Naive thymus-derived CD4-positive, alpha-beta T cell (primary cell): ENCODE measurements at regions not wholly inside any gene's neighbourhood (a gene's known extent, or its start where the extent isn't known, plus 50 kb on each side); places are given as distances from the start of the nearest gene placed in this dataset.
"Not testable (repeated sequence)": the region's sequence is repeated elsewhere in the genome, so short reads cannot be mapped to it uniquely, and the experiment has no call there.

ENCODE experiments used
- ATAC-seq: fragments of 150-1000 bp; cut with Tn5 transposase; 2 replicates; pipeline ENCODE4 v1.10.0; 2021; ENCODE audit warnings: mild to moderate bottlenecking, moderate library complexity
- CTCF ChIA-PET: fragments of 350-600 bp; sonication (Branson Sonifier 250); formaldehyde crosslinking; loops from one replicate; lab custom pipeline; 2021; ENCODE audit warnings: antibody characterized with exemption; lab: Charles Lee
- POLR2A ChIA-PET: fragments of 350-600 bp; sonication (Branson Sonifier 250); formaldehyde crosslinking; loops from one replicate; lab custom pipeline; 2021; ENCODE audit warnings: antibody characterized with exemption, inconsistent platforms; lab: Charles Lee
- DNase-seq, 9 donors: peaks; one replicate each; pipeline versions ENCODE4 v3.0.0 to v3.0.0-alpha.2; 2020 to 2022; ENCODE audit warnings: mixed read lengths in 1 of 9
- H3K27ac ChIP-seq: one replicate; pipeline ENCODE4 v1.7.0; 2013; ENCODE audit warnings: mild to moderate bottlenecking, low read depth, low read length, moderate library complexity
- H3K27me3 ChIP-seq, 2 donors: one replicate each; pipeline ENCODE4 v1.7.0; 2013; ENCODE audit warnings: low read length in 2 of 2, mild to moderate bottlenecking in 2 of 2, moderate library complexity in 2 of 2; ENCODE audit not compliant: control insufficient read depth in 2 of 2, insufficient read depth in 2 of 2
- H3K36me3 ChIP-seq, 3 experiments: 1 replicate in 2 of 3; 2 replicates in 1 of 3; pipeline ENCODE4 v1.7.0; 2013; ENCODE audit warnings: low read length in 3 of 3, mild to moderate bottlenecking in 3 of 3, moderate library complexity in 1 of 3; ENCODE audit not compliant: insufficient read depth in 3 of 3, control insufficient read depth in 2 of 3
- H3K4me1 ChIP-seq, 2 donors: one replicate each; pipeline ENCODE4 v1.7.0; 2013; ENCODE audit warnings: low read length in 2 of 2, mild to moderate bottlenecking in 2 of 2, moderate library complexity in 1 of 2; ENCODE audit not compliant: control insufficient read depth in 2 of 2, insufficient read depth in 2 of 2
- H3K4me3 ChIP-seq: 2 replicates; pipeline ENCODE4 v1.7.0; 2013; ENCODE audit warnings: mild to moderate bottlenecking, low read length
- H3K9me3 ChIP-seq, 3 experiments: 1 replicate in 2 of 3; 2 replicates in 1 of 3; pipeline ENCODE4 v1.7.0; 2013; ENCODE audit warnings: low read length in 3 of 3; ENCODE audit not compliant: control insufficient read depth in 2 of 3
- H3K27ac Mint-ChIP-seq, 9 donors: one replicate each; pipeline ENCODE4 v1.8.0; 2020 to 2022; ENCODE audit warnings: mixed read lengths in 9 of 9, mild to moderate bottlenecking in 8 of 9, moderate library complexity in 5 of 9, inconsistent platforms in 2 of 9
- H3K27me3 Mint-ChIP-seq, 5 donors: one replicate each; pipeline ENCODE4 v1.8.0; 2021 to 2022; ENCODE audit warnings: mixed read lengths in 5 of 5, mild to moderate bottlenecking in 1 of 5
- H3K36me3 Mint-ChIP-seq, 5 donors: one replicate each; pipeline ENCODE4 v1.8.0; 2020 to 2022; ENCODE audit warnings: mixed read lengths in 5 of 5, mild to moderate bottlenecking in 3 of 5, inconsistent platforms in 1 of 5
- H3K4me1 Mint-ChIP-seq, 7 donors: one replicate each; pipeline ENCODE4 v1.8.0; 2020 to 2022; ENCODE audit warnings: mixed read lengths in 7 of 7, mild to moderate bottlenecking in 3 of 7, inconsistent platforms in 1 of 7
- H3K4me3 Mint-ChIP-seq, 10 donors: one replicate each; pipeline ENCODE4 v1.8.0; 2020 to 2022; ENCODE audit warnings: mild to moderate bottlenecking in 10 of 10, mixed read lengths in 10 of 10, moderate library complexity in 6 of 10, inconsistent platforms in 2 of 10
- H3K9me3 Mint-ChIP-seq, 11 donors: one replicate each; pipeline ENCODE4 v1.8.0; 2020 to 2022; ENCODE audit warnings: mixed read lengths in 11 of 11, mild to moderate bottlenecking in 4 of 11, inconsistent platforms in 1 of 11, moderate library complexity in 1 of 11
- intact Hi-C, 2 donors: fragments of 100-400 bp; cut with micrococcal nuclease; formaldehyde crosslinking; loops; one replicate each; pipeline ENCODE4 v1.15.1; 2023

- H3K27ac Mint-ChIP-seq, result peak overlapping the region in 1 of 9 donors; percentile 67
- ChIA-PET CTCF (no interaction called here), POLR2A (no interaction called here)
- no peak overlapping the region for H3K4me3 Mint-ChIP-seq
- H3K9me3 ChIP-seq, result no peaks in the 10 kb centered on the region
- H3K36me3 ChIP-seq, result peaks cover 0 to 9% (median 0%) of the 10 kb centered on the region in 3 experiments
- no peak overlapping the region for H3K27ac ChIP-seq
- intact Hi-C loops, result no loop called here
- ATAC-seq, result no peak
- H3K27me3 Mint-ChIP-seq, result no peaks in the 10 kb centered on the region
- H3K36me3 Mint-ChIP-seq, result peaks cover 11 to 57% (median 38%) of the 10 kb centered on the region in 5 donors
- H3K27me3 ChIP-seq, result no peaks in the 10 kb centered on the region
- peaks cover 0 to 9% (median 0%) of the 10 kb centered on the region in 11 donors for H3K9me3 Mint-ChIP-seq
- DNase-seq, result no peak
- no peaks in the 10 kb centered on the region for H3K4me1 ChIP-seq
- H3K4me1 Mint-ChIP-seq, result peaks cover under 1 to 46% (median 36%) of the 10 kb centered on the region in 7 donors
- H3K4me3 ChIP-seq, result no peak overlapping the region
These were observed 52.0 kb downstream of the PRORP start for GRCh38 chr14:35174342-35174741.

- H3K4me3 Mint-ChIP-seq, result peak overlapping the region in 3 of 10 donors; percentile 37 to 64 (median 48)
- H3K9me3 ChIP-seq, result no peaks in the 10 kb centered on the region
- intact Hi-C loops, result no loop called here
- peaks cover 0 to 4% (median 0%) of the 10 kb centered on the region in 3 experiments for H3K36me3 ChIP-seq
- H3K4me1 ChIP-seq, result no peaks in the 10 kb centered on the region
- H3K27ac Mint-ChIP-seq, result peak overlapping the region in 1 of 9 donors; percentile 45
- peaks cover 0 to 31% (median 24%) of the 10 kb centered on the region in 7 donors for H3K4me1 Mint-ChIP-seq
- ChIA-PET CTCF (no interaction called here), POLR2A (no interaction called here)
- ATAC-seq (no peak), DNase-seq (no peak)
- H3K27ac ChIP-seq, result no peak overlapping the region
- H3K27me3 ChIP-seq, result no peaks in the 10 kb centered on the region
- H3K27me3 Mint-ChIP-seq, result no peaks in the 10 kb centered on the region
- peaks cover 0 to 5% (median 0%) of the 10 kb centered on the region in 11 donors for H3K9me3 Mint-ChIP-seq
- peaks cover 0 to 38% (median 16%) of the 10 kb centered on the region in 5 donors for H3K36me3 Mint-ChIP-seq
- H3K4me3 ChIP-seq, result no peak overlapping the region
These were observed 57.8 kb downstream of the PRORP start for GRCh38 chr14:35180179-35180578.

- POLR2A ChIA-PET, H3K27me3 Mint-ChIP-seq, H3K4me3 Mint-ChIP-seq, H3K4me1 Mint-ChIP-seq, CTCF ChIA-PET, H3K27me3 ChIP-seq, intact Hi-C loops, H3K9me3 ChIP-seq, H3K4me1 ChIP-seq, H3K27ac ChIP-seq, H3K9me3 Mint-ChIP-seq, DNase-seq, ATAC-seq, H3K36me3 ChIP-seq, H3K4me3 ChIP-seq: not testable (repeated sequence)
- Mint-ChIP-seq H3K27ac (peak overlapping the region in 1 of 9 donors; percentile 32), H3K36me3 (peaks cover 0 to 40% (median 22%) of the 10 kb centered on the region in 5 donors)
These were observed 62.5 kb downstream of the PRORP start for GRCh38 chr14:35184891-35185290.

- Mint-ChIP-seq H3K27me3 (no peaks in the 10 kb centered on the region), H3K4me1 (peaks cover 0 to 10% (median 4%) of the 10 kb centered on the region in 7 donors), H3K4me3 (no peak overlapping the region), H3K36me3 (peaks cover 16 to 53% (median 41%) of the 10 kb centered on the region in 5 donors), H3K27ac (no peak overlapping the region), H3K9me3 (peaks cover 0 to 6% (median 0%) of the 10 kb centered on the region in 11 donors)
- H3K27me3 ChIP-seq, result no peaks in the 10 kb centered on the region
- CTCF ChIA-PET, result no interaction called here
- no peak for ATAC-seq
- H3K4me3 ChIP-seq, result no peak overlapping the region
- DNase-seq, result no peak
- POLR2A ChIA-PET, result interaction anchor here (0.7 kb wide), 2 partner anchors 49 to 494 kb away, joined by 4 to 6 read pairs; no protein-coding TSS in a partner anchor
- intact Hi-C loops, result no loop called here
- no peak overlapping the region for H3K27ac ChIP-seq
- no peaks in the 10 kb centered on the region for H3K9me3 ChIP-seq
- peaks cover 0 to 3% (median 0%) of the 10 kb centered on the region in 3 experiments for H3K36me3 ChIP-seq
- H3K4me1 ChIP-seq, result no peaks in the 10 kb centered on the region
These were observed 67.1 kb downstream of the PRORP start for GRCh38 chr14:35189422-35189821.

GRCh38 chr14:35193161-35193560 lies 70.8 kb downstream of the PRORP start:
- CTCF ChIA-PET, result no interaction called here
- Histone ChIP-seq H3K36me3 (no peaks in the 10 kb centered on the region), H3K27ac (no peak overlapping the region), H3K4me1 (peaks cover 0 to 5% of the 10 kb centered on the region in 2 donors), H3K27me3 (no peaks in the 10 kb centered on the region), H3K9me3 (no peaks in the 10 kb centered on the region), H3K4me3 (no peak overlapping the region)
- intact Hi-C loops, result no loop called here
- H3K4me3 Mint-ChIP-seq, result no peak overlapping the region
- peaks cover 4 to 21% (median 14%) of the 10 kb centered on the region in 7 donors for H3K4me1 Mint-ChIP-seq
- peaks cover 0 to 6% (median 0%) of the 10 kb centered on the region in 11 donors for H3K9me3 Mint-ChIP-seq
- peak overlapping the region in 1 of 9 donors; percentile 67 for H3K27ac Mint-ChIP-seq
- DNase-seq (no peak), ATAC-seq (no peak)
- peaks cover 16 to 36% (median 30%) of the 10 kb centered on the region in 5 donors for H3K36me3 Mint-ChIP-seq
- POLR2A ChIA-PET, result no interaction called here
- H3K27me3 Mint-ChIP-seq, result no peaks in the 10 kb centered on the region

- ATAC-seq, H3K27me3 Mint-ChIP-seq, H3K27me3 ChIP-seq, POLR2A ChIA-PET, H3K4me1 ChIP-seq, H3K4me3 Mint-ChIP-seq, H3K9me3 ChIP-seq, intact Hi-C loops, H3K4me3 ChIP-seq, H3K27ac ChIP-seq, DNase-seq, H3K36me3 ChIP-seq, H3K9me3 Mint-ChIP-seq: not testable (repeated sequence)
- Mint-ChIP-seq H3K27ac (peak overlapping the region in 1 of 9 donors; percentile 54), H3K4me1 (peaks cover 4 to 21% (median 14%) of the 10 kb centered on the region in 7 donors), H3K36me3 (peaks cover 16 to 36% (median 30%) of the 10 kb centered on the region in 5 donors)
- CTCF ChIA-PET, result interaction anchor here (0.6 kb wide), 1 partner anchor 223 kb away, joined by 3 read pairs; no protein-coding TSS in a partner anchor
These were observed 71.8 kb downstream of the PRORP start for GRCh38 chr14:35194183-35194582.

GRCh38 chr14:35196571-35196970 lies 74.2 kb downstream of the PRORP start:
- Histone ChIP-seq H3K4me3 (no peak overlapping the region), H3K27ac (no peak overlapping the region), H3K27me3 (no peaks in the 10 kb centered on the region), H3K36me3 (no peaks in the 10 kb centered on the region), H3K9me3 (no peaks in the 10 kb centered on the region), H3K4me1 (peaks cover 0 to 5% of the 10 kb centered on the region in 2 donors)
- Mint-ChIP-seq H3K27me3 (no peaks in the 10 kb centered on the region), H3K27ac (peak overlapping the region in 6 of 9 donors; percentile 10 to 71 (median 41)), H3K9me3 (peaks cover 0 to 6% (median 0%) of the 10 kb centered on the region in 11 donors), H3K4me1 (peaks cover 6 to 24% (median 20%) of the 10 kb centered on the region in 7 donors), H3K36me3 (peaks cover 16 to 30% (median 24%) of the 10 kb centered on the region in 5 donors), H3K4me3 (no peak overlapping the region)
- ChIA-PET POLR2A (interaction anchor here (1.6 kb wide), 1 partner anchor 208 kb away, joined by 6 read pairs; the partner anchor contains the start of gene NFKBIA), CTCF (no interaction called here)
- DNase-seq (no peak), ATAC-seq (peak; percentile 65)
- intact Hi-C loops, result no loop called here
